ENCODE measurements at regions not wholly inside any gene's neighbourhood (a gene's known extent, or its start where the extent isn't known, plus 50 kb on each side); places are given as distances from the start of the nearest gene placed in this dataset.

- no peaks in the 10 kb centered on the region for H3K36me3 ChIP-seq (ENCODE audit: insufficient read depth, low read length)
- no peak overlapping the region for H2AFZ ChIP-seq (ENCODE audit: low read depth, low read length)
- H3K9me3 ChIP-seq (ENCODE audit: low read length): no peaks in the 10 kb centered on the region
- no peak overlapping the region for H3K4me3 ChIP-seq (ENCODE audit: low read length)
- H3K4me1 ChIP-seq (ENCODE audit: insufficient read depth, low read length): no peaks in the 10 kb centered on the region
- no peaks in the 10 kb centered on the region for H3K27me3 ChIP-seq (ENCODE audit: insufficient read depth, low read length)
Measured at GRCh38 chr16:6281274-6281673, 1051.4 kb upstream of the RBFOX1 start.

- no peak overlapping the region for H3K4me3 ChIP-seq (ENCODE audit: low read length)
- no peaks in the 10 kb centered on the region for H3K36me3 ChIP-seq (ENCODE audit: insufficient read depth, low read length)
- H3K27me3 ChIP-seq (ENCODE audit: insufficient read depth, low read length): no peaks in the 10 kb centered on the region
- no peaks in the 10 kb centered on the region for H3K9me3 ChIP-seq (ENCODE audit: low read length)
- no peaks in the 10 kb centered on the region for H3K4me1 ChIP-seq (ENCODE audit: insufficient read depth, low read length)
- H2AFZ ChIP-seq (ENCODE audit: low read depth, low read length): no peak overlapping the region
Measured at GRCh38 chr16:6280055-6280454, 1052.6 kb upstream of the RBFOX1 start.

- Histone ChIP-seq H3K4me1 (ENCODE audit: insufficient read depth, low read length) (no peaks in the 10 kb centered on the region), H3K4me3 (ENCODE audit: low read length) (no peak overlapping the region), H3K36me3 (ENCODE audit: insufficient read depth, low read length) (no peaks in the 10 kb centered on the region), H3K27me3 (ENCODE audit: insufficient read depth, low read length) (no peaks in the 10 kb centered on the region), H3K9me3 (ENCODE audit: low read length) (no peaks in the 10 kb centered on the region), H2AFZ (ENCODE audit: low read depth, low read length) (no peak overlapping the region)
Measured at GRCh38 chr16:6279286-6279685, 1053.4 kb upstream of the RBFOX1 start.

GRCh38 chr16:6274351-6274750, 1058.3 kb upstream of the RBFOX1 start:
- Histone ChIP-seq H3K4me3 (ENCODE audit: low read length) (no peak overlapping the region), H3K36me3 (ENCODE audit: insufficient read depth, low read length) (no peaks in the 10 kb centered on the region), H3K4me1 (ENCODE audit: insufficient read depth, low read length) (no peaks in the 10 kb centered on the region), H2AFZ (ENCODE audit: low read depth, low read length) (no peak overlapping the region), H3K27me3 (ENCODE audit: insufficient read depth, low read length) (no peaks in the 10 kb centered on the region), H3K9me3 (ENCODE audit: low read length) (no peaks in the 10 kb centered on the region)

GRCh38 chr16:6267682-6268081, 1065.0 kb upstream of the RBFOX1 start:
- H3K36me3 ChIP-seq (ENCODE audit: insufficient read depth, low read length): no peaks in the 10 kb centered on the region
- H3K4me1 ChIP-seq (ENCODE audit: insufficient read depth, low read length): no peaks in the 10 kb centered on the region
- H3K9me3 ChIP-seq (ENCODE audit: low read length): no peaks in the 10 kb centered on the region
- no peak overlapping the region for H2AFZ ChIP-seq (ENCODE audit: low read depth, low read length)
- no peaks in the 10 kb centered on the region for H3K27me3 ChIP-seq (ENCODE audit: insufficient read depth, low read length)
- H3K4me3 ChIP-seq (ENCODE audit: low read length): no peak overlapping the region

- Histone ChIP-seq H3K4me3 (ENCODE audit: low read length) (no peak overlapping the region), H3K36me3 (ENCODE audit: insufficient read depth, low read length) (no peaks in the 10 kb centered on the region), H2AFZ (ENCODE audit: low read depth, low read length) (no peak overlapping the region), H3K4me1 (ENCODE audit: insufficient read depth, low read length) (no peaks in the 10 kb centered on the region), H3K9me3 (ENCODE audit: low read length) (no peaks in the 10 kb centered on the region), H3K27me3 (ENCODE audit: insufficient read depth, low read length) (no peaks in the 10 kb centered on the region)
Measured at GRCh38 chr16:6266703-6267102, 1065.9 kb upstream of the RBFOX1 start.

GRCh38 chr16:6265968-6266367, 1066.7 kb upstream of the RBFOX1 start:
- no peak overlapping the region for H3K4me3 ChIP-seq (ENCODE audit: low read length)

GRCh38 chr16:6258056-6258455, 1074.6 kb upstream of the RBFOX1 start:
- H3K4me3 ChIP-seq (ENCODE audit: low read length): no peak overlapping the region
- H3K4me1 ChIP-seq (ENCODE audit: insufficient read depth, low read length): no peaks in the 10 kb centered on the region
- H3K27me3 ChIP-seq (ENCODE audit: insufficient read depth, low read length): no peaks in the 10 kb centered on the region
- no peaks in the 10 kb centered on the region for H3K9me3 ChIP-seq (ENCODE audit: low read length)
- H3K36me3 ChIP-seq (ENCODE audit: insufficient read depth, low read length): no peaks in the 10 kb centered on the region
- H2AFZ ChIP-seq (ENCODE audit: low read depth, low read length): no peak overlapping the region

More at GRCh38 chr16:6265968-6266367, 1066.7 kb upstream of the RBFOX1 start:
- Histone ChIP-seq H2AFZ (ENCODE audit: low read depth, low read length) (no peak overlapping the region), H3K27me3 (ENCODE audit: insufficient read depth, low read length) (no peaks in the 10 kb centered on the region), H3K36me3 (ENCODE audit: insufficient read depth, low read length) (no peaks in the 10 kb centered on the region), H3K4me1 (ENCODE audit: insufficient read depth, low read length) (no peaks in the 10 kb centered on the region), H3K9me3 (ENCODE audit: low read length) (no peaks in the 10 kb centered on the region)

- Histone ChIP-seq H3K4me1 (ENCODE audit: insufficient read depth, low read length) (no peaks in the 10 kb centered on the region), H3K36me3 (ENCODE audit: insufficient read depth, low read length) (no peaks in the 10 kb centered on the region), H3K27me3 (ENCODE audit: insufficient read depth, low read length) (no peaks in the 10 kb centered on the region)
Measured at GRCh38 chr16:6252541-6252940, 1080.1 kb upstream of the RBFOX1 start.

GRCh38 chr16:6250511-6250910, 1082.1 kb upstream of the RBFOX1 start:
- no peaks in the 10 kb centered on the region for H3K27me3 ChIP-seq (ENCODE audit: insufficient read depth, low read length)
- H2AFZ ChIP-seq (ENCODE audit: low read depth, low read length): no peak overlapping the region
- no peak overlapping the region for H3K4me3 ChIP-seq (ENCODE audit: low read length)
- H3K9me3 ChIP-seq (ENCODE audit: low read length): no peaks in the 10 kb centered on the region
- H3K4me1 ChIP-seq (ENCODE audit: insufficient read depth, low read length): no peaks in the 10 kb centered on the region
- H3K36me3 ChIP-seq (ENCODE audit: insufficient read depth, low read length): no peaks in the 10 kb centered on the region

More at GRCh38 chr16:6252541-6252940, 1080.1 kb upstream of the RBFOX1 start:
- Histone ChIP-seq H2AFZ (ENCODE audit: low read depth, low read length) (no peak overlapping the region), H3K9me3 (ENCODE audit: low read length) (no peaks in the 10 kb centered on the region), H3K4me3 (ENCODE audit: low read length) (no peak overlapping the region)

GRCh38 chr16:6249863-6250262, 1082.8 kb upstream of the RBFOX1 start:
- Histone ChIP-seq H2AFZ (ENCODE audit: low read depth, low read length) (no peak overlapping the region), H3K4me1 (ENCODE audit: insufficient read depth, low read length) (no peaks in the 10 kb centered on the region), H3K4me3 (ENCODE audit: low read length) (no peak overlapping the region), H3K9me3 (ENCODE audit: low read length) (no peaks in the 10 kb centered on the region), H3K36me3 (ENCODE audit: insufficient read depth, low read length) (no peaks in the 10 kb centered on the region), H3K27me3 (ENCODE audit: insufficient read depth, low read length) (no peaks in the 10 kb centered on the region)

- no peaks in the 10 kb centered on the region for H3K36me3 ChIP-seq (ENCODE audit: insufficient read depth, low read length)
- no peaks in the 10 kb centered on the region for H3K27me3 ChIP-seq (ENCODE audit: insufficient read depth, low read length)
- H3K4me1 ChIP-seq (ENCODE audit: insufficient read depth, low read length): no peaks in the 10 kb centered on the region
- H2AFZ ChIP-seq (ENCODE audit: low read depth, low read length): no peak overlapping the region
- no peaks in the 10 kb centered on the region for H3K9me3 ChIP-seq (ENCODE audit: low read length)
- no peak overlapping the region for H3K4me3 ChIP-seq (ENCODE audit: low read length)
Measured at GRCh38 chr16:6248199-6248598, 1084.4 kb upstream of the RBFOX1 start.

GRCh38 chr16:6247775-6248174, 1084.9 kb upstream of the RBFOX1 start:
- Histone ChIP-seq H3K4me3 (ENCODE audit: low read length) (no peak overlapping the region), H2AFZ (ENCODE audit: low read depth, low read length) (no peak overlapping the region), H3K4me1 (ENCODE audit: insufficient read depth, low read length) (no peaks in the 10 kb centered on the region), H3K9me3 (ENCODE audit: low read length) (no peaks in the 10 kb centered on the region), H3K36me3 (ENCODE audit: insufficient read depth, low read length) (no peaks in the 10 kb centered on the region), H3K27me3 (ENCODE audit: insufficient read depth, low read length) (no peaks in the 10 kb centered on the region)

- Histone ChIP-seq H3K36me3 (ENCODE audit: insufficient read depth, low read length) (no peaks in the 10 kb centered on the region), H3K9me3 (ENCODE audit: low read length) (no peaks in the 10 kb centered on the region), H2AFZ (ENCODE audit: low read depth, low read length) (no peak overlapping the region), H3K27me3 (ENCODE audit: insufficient read depth, low read length) (no peaks in the 10 kb centered on the region), H3K4me1 (ENCODE audit: insufficient read depth, low read length) (no peaks in the 10 kb centered on the region), H3K4me3 (ENCODE audit: low read length) (no peak overlapping the region)
Measured at GRCh38 chr16:6247150-6247549, 1085.5 kb upstream of the RBFOX1 start.

Measured in neuron (in vitro differentiated cells).